ENCODE measurements at regions not wholly inside any gene's neighbourhood (a gene's known extent, or its start where the extent isn't known, plus 50 kb on each side); places are given as distances from the start of the nearest gene placed in this dataset.

- Histone ChIP-seq H3K4ac (ENCODE audit: low read depth, low read length) (no peak overlapping the region), H2BK15ac (ENCODE audit: low read depth, low read length) (no peak overlapping the region), H2BK120ac (ENCODE audit: low read depth, low read length) (no peak overlapping the region), H4K91ac (ENCODE audit: insufficient read depth, low read depth, low read length) (no peak overlapping the region), H3K36me3 (ENCODE audit: control insufficient read depth, insufficient read depth, low read length) (no peaks in the 10 kb centered on the region), H3K9me3 (ENCODE audit: control insufficient read depth, insufficient read depth, low read length) (no peaks in the 10 kb centered on the region), H2BK5ac (ENCODE audit: low read depth, low read length, poor library complexity, severe bottlenecking) (no peak overlapping the region), H4K5ac (ENCODE audit: low read depth, low read length) (no peak overlapping the region), H4K8ac (ENCODE audit: low read depth in 2 of 2, low read length in 2 of 2) (no peak overlapping the region), H3K56ac (ENCODE audit: extremely low read depth, insufficient read depth, low read length) (no peak overlapping the region), H2AK9ac (replicated peaks; ENCODE audit: low read depth, low read length, poor library complexity) (no peak overlapping the region), H3K14ac (replicated peaks; ENCODE audit: low read depth, low read length) (no peak overlapping the region), H3K79me1 (ENCODE audit: low read depth in 1 of 2, low read length in 2 of 2) (no peaks in the 10 kb centered on the region), H3K4me1 (ENCODE audit: control insufficient read depth, insufficient read depth, low read length) (peaks cover 3% of the 10 kb centered on the region; the same call in 1 of the 2 replicates), H3K9me1 (ENCODE audit: insufficient read depth, low read length) (no peaks in the 10 kb centered on the region), H3K18ac (ENCODE audit: low read depth, low read length) (no peak overlapping the region), H2AK5ac (ENCODE audit: low read depth, low read length) (no peak overlapping the region), H3K4me2 (ENCODE audit: low read depth, low read length) (no peak overlapping the region), H3K27ac (ENCODE audit: insufficient read depth, low read length) (no peak overlapping the region), H2BK20ac (ENCODE audit: low read depth, low read length) (no peak overlapping the region), H4K20me1 (ENCODE audit: insufficient read depth, low read length) (no peaks in the 10 kb centered on the region), H2AFZ (replicated peaks; ENCODE audit: low read length, poor library complexity) (no peak overlapping the region), H3K23ac (ENCODE audit: low read depth, low read length) (no peak overlapping the region), H3K4me3 (ENCODE audit: insufficient read depth, low read depth, low read length) (no peak overlapping the region), H3K9ac (ENCODE audit: low read depth, low read length) (no peak overlapping the region), H3K27me3 (ENCODE audit: control insufficient read depth, insufficient read depth, low read length) (peaks cover 9% of the 10 kb centered on the region; the same call in 1 of the 2 replicates)
- ATAC-seq (ENCODE audit: low read depth) (no peak), DNase-seq (no peak)
- ChIA-PET POLR2A (ENCODE audit: unreplicated experiment) (no interaction called here), CTCF (interaction anchor here (1.1 kb wide), 1 partner anchor 22 kb away, joined by 3 read pairs; no protein-coding TSS in a partner anchor)
- dilution Hi-C loops (cut with HindIII; ENCODE audit: low sequenced_read_pairs, unreplicated experiment) (no loop called here), in situ Hi-C loops (cut with MboI; ENCODE audit: low sequenced_read_pairs) (no loop called here), intact Hi-C loops (cut with micrococcal nuclease) (no loop called here)
- WGBS, 2 experiments (ENCODE audit: extremely low coverage in 2 of 2, insufficient read length in 1 of 2): no CpG with 5 or more reads among the region's 1 CpG
- BruUV-seq (replicated peaks): no TSS peak
- TF ChIP-seq SMC3 (IDR thresholded peaks at IDR 0.05; ENCODE audit: low read depth, low read length) (no peak), RCOR1 (IDR thresholded peaks at IDR 0.05; ENCODE audit: insufficient replicate concordance, low read length) (no peak), NFE2L2 (IDR thresholded peaks at IDR 0.05; ENCODE audit: low read depth, low read length) (no peak), RAD21 (IDR thresholded peaks at IDR 0.05; ENCODE audit: low read length) (no peak), POLR2A (IDR thresholded peaks at IDR 0.05; ENCODE audit: low read depth, low read length) (no peak), RFX5 (IDR thresholded peaks at IDR 0.05; ENCODE audit: low read depth, low read length) (no peak)
Observed at GRCh38 chr22:22401381-22401780, 107.2 kb downstream of the ZNF280B start.

Data from IMR-90 (cell line).